ENCODE measurements at regions not wholly inside any gene's neighbourhood (a gene's known extent, or its start where the extent isn't known, plus 50 kb on each side); places are given as distances from the start of the nearest gene placed in this dataset.

DNA sequence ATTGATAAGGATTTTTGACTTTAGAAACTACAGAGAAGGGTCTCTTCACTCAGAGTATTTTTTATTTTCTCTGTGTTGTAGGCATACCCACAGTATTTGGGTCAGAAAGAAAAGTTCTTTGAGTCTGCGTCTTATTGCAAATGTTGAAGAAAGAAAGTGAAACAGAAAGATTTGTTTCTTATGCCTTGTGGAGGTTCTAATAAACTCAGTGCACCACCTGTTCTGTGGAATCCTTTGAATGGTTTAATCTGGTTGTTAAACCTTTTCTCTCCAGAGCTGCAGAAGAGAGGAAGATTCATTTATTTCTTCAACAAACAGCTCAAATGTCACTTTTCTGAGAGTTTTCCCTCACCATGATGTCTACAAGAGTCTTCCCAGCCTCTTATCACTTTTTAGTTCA is 146.6 kb upstream of the PLEKHG7 start:
- DNase-seq (ENCODE audit: low read depth in 2 of 2): no peak

- peak; percentile 11 to 56 for DNase-seq (ENCODE audit: low read depth in 2 of 2)
These were observed 148.4 kb upstream of the PLEKHG7 start for GRCh38 chr12:92554158-92555073.

DNA sequence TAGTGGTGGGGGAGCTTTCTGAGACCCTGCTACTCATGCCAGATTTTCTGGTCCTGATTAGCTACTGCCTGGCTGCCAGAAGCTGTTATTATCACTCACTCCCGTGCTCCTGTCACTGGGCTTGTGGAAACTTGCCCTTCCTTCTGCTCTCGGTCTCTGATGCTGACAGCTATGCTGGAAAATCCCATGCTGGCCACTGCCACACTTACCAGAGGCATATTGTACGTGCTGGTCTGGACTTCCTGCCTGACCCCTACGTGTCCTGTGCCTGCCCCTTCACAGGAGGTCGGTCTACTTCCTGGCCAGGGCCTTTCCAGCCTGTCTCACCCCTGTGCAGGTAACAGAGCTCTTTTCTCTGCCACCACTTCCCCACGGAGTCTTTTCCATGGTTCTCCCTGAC is 149.4 kb upstream of the PLEKHG7 start:
- peak; percentile 77 to 98 for DNase-seq (ENCODE audit: low read depth in 2 of 2)

DNA sequence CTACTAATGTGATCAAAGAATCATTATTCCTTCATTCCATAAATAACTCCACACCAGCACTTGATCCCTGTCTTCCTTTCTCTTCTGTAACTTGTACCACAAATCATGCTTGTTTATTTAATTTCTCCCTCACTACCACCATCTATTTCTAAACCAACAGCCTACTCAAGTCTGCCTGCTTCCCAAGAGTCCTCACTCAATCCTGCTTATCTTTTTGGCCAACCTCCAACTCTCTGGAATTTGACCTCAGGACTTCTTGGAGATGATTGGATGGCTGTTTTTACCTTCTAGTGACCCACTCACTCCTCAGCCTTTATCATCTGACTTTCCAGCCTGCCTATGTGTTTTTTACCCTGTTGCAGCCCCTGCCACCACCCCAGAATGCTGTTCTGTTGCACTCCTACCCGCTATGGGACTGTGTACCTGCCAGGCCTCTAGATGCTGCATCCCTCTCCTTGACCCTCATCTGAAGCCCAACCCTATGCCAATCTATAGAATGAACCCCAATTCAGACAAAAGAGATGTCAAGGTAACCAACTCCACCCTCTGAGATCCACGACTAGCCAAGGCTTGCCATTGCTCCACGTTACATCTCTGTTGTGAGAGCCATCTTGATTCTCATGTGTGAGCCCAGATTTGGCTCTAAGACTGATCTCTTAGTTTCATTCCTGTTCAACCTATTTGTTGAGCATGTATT is 150.2 kb upstream of the PLEKHG7 start:
- no peak for DNase-seq (ENCODE audit: low read depth in 2 of 2)

DNA sequence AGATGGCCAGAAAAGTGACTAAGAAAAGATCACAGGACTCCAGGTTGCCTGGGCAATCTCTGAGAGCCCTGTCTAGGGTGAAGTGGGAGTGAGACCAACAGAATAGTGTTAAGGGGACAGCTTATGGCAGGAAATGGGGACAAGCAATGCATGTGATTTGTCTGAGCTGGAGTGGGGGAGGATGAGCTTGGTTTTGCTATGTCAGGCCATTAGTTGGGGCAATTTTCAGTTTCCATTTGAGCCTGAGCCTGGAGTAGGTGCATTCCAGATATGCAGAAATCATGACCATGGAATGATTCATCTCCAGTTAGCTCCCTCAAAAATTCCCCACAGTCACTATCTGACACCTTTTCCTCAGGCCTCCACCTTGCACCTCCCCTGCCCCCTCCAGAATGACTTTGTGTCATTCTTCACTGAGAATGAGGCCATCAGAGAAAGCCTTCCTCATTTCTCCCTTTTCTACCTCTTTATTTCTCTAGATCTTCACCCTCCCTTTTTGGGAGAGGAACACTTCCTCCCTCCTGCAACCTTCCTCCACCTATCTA is 150.9 kb upstream of the PLEKHG7 start:
- DNase-seq (ENCODE audit: low read depth in 2 of 2): peak; percentile 41 to 52

- no peak for DNase-seq (ENCODE audit: low read depth in 2 of 2)
These were observed 151.6 kb upstream of the PLEKHG7 start for GRCh38 chr12:92551210-92551609.

GRCh38 chr12:92550661-92551060 is 152.1 kb upstream of the PLEKHG7 start:
- no peak for DNase-seq (ENCODE audit: low read depth in 2 of 2)

DNA sequence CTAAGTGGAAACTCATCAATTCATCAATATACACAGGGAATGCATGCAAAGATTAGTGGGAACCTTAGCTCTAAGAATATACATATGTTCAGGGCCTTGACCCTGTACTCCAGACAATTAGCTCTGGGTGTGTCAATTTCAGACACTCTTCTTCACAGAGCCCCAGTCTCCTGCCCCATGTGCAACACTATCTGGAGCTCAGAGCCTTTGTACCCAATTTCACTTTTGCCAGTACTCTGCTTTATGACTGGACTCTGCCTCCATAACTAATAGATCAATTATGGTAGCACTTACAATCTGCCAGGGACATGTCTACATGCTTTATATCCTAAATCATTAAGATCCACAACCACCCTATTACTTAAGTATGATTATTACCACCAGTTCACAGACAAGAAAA is 152.5 kb upstream of the PLEKHG7 start:
- DNase-seq (ENCODE audit: low read depth in 2 of 2): no peak

GRCh38 chr12:92549516-92549915 is 153.3 kb upstream of the PLEKHG7 start:
- no peak for DNase-seq (ENCODE audit: low read depth in 2 of 2)

GRCh38 chr12:92547906-92548305 is 154.9 kb upstream of the PLEKHG7 start:
- DNase-seq (ENCODE audit: low read depth in 2 of 2): no peak

DNA sequence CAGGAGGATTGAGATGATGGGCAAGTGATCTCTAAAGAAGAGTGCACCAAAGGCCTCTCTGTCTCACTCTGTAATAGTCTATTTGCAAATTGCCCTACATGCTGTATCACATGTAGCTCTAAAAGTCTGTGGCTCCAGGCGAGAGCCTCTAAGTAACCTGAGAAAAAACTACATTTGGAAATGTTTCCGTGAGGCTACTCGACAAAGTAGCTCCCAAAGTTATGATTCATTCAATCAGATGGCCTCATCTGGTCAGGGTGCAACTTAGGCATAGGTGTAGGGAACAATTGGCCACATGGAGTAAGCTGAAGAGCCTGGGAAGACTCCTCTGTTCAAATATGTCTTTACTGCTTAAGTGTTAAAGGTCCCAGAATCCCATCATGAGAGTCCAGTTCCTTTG is 155.4 kb upstream of the PLEKHG7 start:
- DNase-seq (ENCODE audit: low read depth in 2 of 2): no peak

GRCh38 chr12:92546635-92547348 is 156.0 kb upstream of the PLEKHG7 start:
- no peak for DNase-seq (ENCODE audit: low read depth in 2 of 2)

DNA sequence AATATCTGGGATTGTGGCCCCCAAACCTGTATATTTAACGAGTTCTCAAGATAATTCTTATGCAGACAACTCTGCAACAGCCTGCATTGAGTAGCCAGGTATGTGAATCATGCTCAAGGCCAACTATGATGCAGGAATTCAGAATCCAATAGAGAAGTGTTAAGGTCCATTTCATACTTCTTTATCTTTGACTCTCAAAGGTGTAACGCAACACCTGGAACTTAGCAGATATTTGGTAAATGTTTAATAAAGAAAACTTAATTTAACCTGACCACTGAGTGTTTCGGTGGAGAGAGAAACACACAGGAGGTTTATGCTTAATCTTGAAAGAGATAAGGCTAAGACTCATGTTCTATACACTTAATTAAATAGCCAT is 156.5 kb upstream of the PLEKHG7 start:
- no peak for DNase-seq (ENCODE audit: low read depth in 2 of 2)

GRCh38 chr12:92544322-92544721 is 158.5 kb upstream of the PLEKHG7 start:
- DNase-seq (ENCODE audit: low read depth in 2 of 2): peak in 1 of 2 donors; percentile 16

GRCh38 chr12:92543840-92544239 is 158.9 kb upstream of the PLEKHG7 start:
- peak in 1 of 2 donors; percentile 83 for DNase-seq (ENCODE audit: low read depth in 2 of 2)

- DNase-seq (ENCODE audit: low read depth in 2 of 2): no peak
These were observed 159.4 kb upstream of the PLEKHG7 start for GRCh38 chr12:92543359-92543758.

DNA sequence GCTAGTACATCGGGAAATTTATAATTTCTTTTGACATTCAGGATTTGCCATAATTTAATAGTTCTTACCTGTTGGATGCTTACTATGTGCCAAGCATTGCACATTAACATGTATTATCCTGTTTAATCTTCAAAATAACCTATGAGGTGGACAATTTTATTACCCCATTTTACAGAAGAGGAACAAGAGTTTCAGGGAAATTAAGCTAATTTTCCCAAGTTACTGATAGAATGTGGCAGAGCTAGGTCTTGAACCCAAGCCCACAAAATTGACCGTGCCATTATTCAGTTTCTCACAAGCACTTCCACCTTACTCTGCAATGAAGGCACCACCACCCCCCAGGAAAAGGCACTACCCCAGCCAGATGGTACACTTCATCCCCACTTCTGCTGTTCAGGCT is 161.1 kb upstream of the PLEKHG7 start:
- no peak for DNase-seq (ENCODE audit: low read depth in 2 of 2)

DNA sequence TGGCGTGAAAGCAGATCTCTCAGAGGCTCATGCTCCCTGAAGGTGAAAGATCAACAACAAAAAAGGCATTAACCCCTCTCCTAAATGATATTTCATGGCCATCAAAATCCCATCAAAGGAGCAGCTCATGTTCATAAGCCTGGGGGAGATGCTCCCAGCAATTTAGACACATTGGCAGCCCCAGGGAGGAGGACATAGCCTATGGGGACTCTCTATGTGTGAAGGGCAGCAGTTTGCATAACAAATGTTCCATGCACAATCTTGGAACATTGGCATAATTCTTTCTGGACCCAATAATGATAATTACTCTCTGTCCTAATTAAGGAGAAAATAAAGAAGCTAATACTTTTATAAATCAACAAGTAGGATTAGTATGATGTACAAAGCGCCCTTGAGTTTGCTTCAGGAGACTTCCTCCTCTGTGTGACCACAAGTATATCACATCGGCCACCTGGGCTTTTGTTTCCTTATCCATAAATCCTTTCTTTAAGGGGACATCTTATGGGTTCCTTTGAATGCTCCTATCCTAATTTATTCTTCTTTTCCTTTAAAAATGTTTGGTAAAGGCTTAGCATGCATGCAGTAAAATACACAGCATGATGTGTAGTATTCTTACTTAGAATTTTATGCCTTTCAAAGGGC is 161.9 kb upstream of the PLEKHG7 start:
- DNase-seq (ENCODE audit: low read depth in 2 of 2): no peak

GRCh38 chr12:92539976-92540781 is 162.6 kb upstream of the PLEKHG7 start:
- peak; percentile 21 to 54 for DNase-seq (ENCODE audit: low read depth in 2 of 2)

DNA sequence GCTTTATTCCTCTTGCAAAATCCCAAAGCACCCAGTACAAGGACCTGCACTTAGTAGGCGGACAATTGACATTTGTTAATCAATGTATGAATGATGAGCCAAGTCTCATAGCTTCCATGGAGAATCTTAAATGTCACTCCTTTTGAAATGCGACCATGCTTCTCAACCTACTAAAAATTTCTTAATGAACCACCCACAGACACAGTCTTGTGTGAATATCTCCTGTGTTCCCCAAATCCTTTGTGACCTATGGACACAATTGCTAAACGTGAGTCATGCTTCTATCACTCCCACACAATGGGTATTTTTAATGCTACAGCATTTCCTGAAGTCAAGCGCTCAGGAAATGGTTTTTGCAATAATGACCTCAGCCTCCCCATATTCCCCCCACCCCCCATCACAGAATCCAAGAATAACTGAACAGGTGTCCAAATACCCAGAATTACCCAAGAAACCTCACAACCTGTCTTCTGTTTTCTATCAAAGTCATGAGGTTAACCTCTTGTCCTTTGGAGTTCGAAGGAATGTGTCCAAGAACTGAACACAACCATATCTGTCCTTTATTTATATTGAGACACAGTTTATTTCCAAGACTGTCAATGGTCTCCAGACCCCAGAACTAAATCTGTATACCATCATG is 163.6 kb upstream of the PLEKHG7 start:
- DNase-seq (ENCODE audit: low read depth in 2 of 2): peak; percentile 92 to 97
